ENCODE measurements at regions not wholly inside any gene's neighbourhood (a gene's known extent, or its start where the extent isn't known, plus 50 kb on each side); places are given as distances from the start of the nearest gene placed in this dataset.

GRCh38 chr9:28004900-28005299 lies 431.6 kb upstream of the C9orf72 start:
- no peak for TF ChIP-seq CTCF (IDR thresholded peaks at IDR 0.05)
- no peak for DNase-seq (ENCODE audit: low spot score)
- no peak for ATAC-seq (ENCODE audit: low FRiP score)

GRCh38 chr9:28005779-28006178 lies 432.5 kb upstream of the C9orf72 start:
- TF ChIP-seq CTCF (IDR thresholded peaks at IDR 0.05): no peak
- DNase-seq (ENCODE audit: low spot score): no peak
- no peak for ATAC-seq (ENCODE audit: low FRiP score)

GRCh38 chr9:28007097-28007817 lies 434.0 kb upstream of the C9orf72 start:
- TF ChIP-seq CTCF (IDR thresholded peaks at IDR 0.05): no peak
- ATAC-seq (ENCODE audit: low FRiP score): no peak

GRCh38 chr9:28014212-28014611 lies 440.9 kb upstream of the C9orf72 start:
- no peak for TF ChIP-seq CTCF (IDR thresholded peaks at IDR 0.05)

More at GRCh38 chr9:28007097-28007817, 434.0 kb upstream of the C9orf72 start:
- DNase-seq (ENCODE audit: low spot score): no peak

GRCh38 chr9:28024676-28025075 lies 451.4 kb upstream of the C9orf72 start:
- ATAC-seq (ENCODE audit: low FRiP score) (no peak), DNase-seq (ENCODE audit: low spot score) (no peak)
- no peak for TF ChIP-seq CTCF (IDR thresholded peaks at IDR 0.05)

More at GRCh38 chr9:28014212-28014611, 440.9 kb upstream of the C9orf72 start:
- ATAC-seq (ENCODE audit: low FRiP score) (no peak), DNase-seq (ENCODE audit: low spot score) (no peak)

GRCh38 chr9:28025186-28025585 lies 451.9 kb upstream of the C9orf72 start:
- DNase-seq (ENCODE audit: low spot score) (no peak), ATAC-seq (ENCODE audit: low FRiP score) (no peak)
- TF ChIP-seq CTCF (IDR thresholded peaks at IDR 0.05): no peak
